CD8-positive, alpha-beta memory T cell (primary cell): ENCODE measurements at regions not wholly inside any gene's neighbourhood (a gene's known extent, or its start where the extent isn't known, plus 50 kb on each side); places are given as distances from the start of the nearest gene placed in this dataset.

Source experiments
- CTCF ChIA-PET: fragments of 350-600 bp; sonication (Branson Sonifier 250); formaldehyde crosslinking; loops from one replicate; lab custom pipeline; 2021; ENCODE audit warnings: antibody characterized with exemption; lab: Charles Lee
- POLR2A ChIA-PET: fragments of 350-600 bp; sonication (Branson Sonifier 250); formaldehyde crosslinking; loops from one replicate; lab custom pipeline; 2021; ENCODE audit warnings: antibody characterized with exemption; lab: Charles Lee
- DNase-seq, 5 donors: peaks; one replicate each; pipeline versions ENCODE4 v3.0.0 to v3.0.0-alpha.2; 2020 to 2022; ENCODE audit warnings: mixed read lengths in 1 of 5
- H3K27ac ChIP-seq: one replicate; pipeline ENCODE4 v1.7.0; 2013; ENCODE audit warnings: low read depth, mild to moderate bottlenecking, low read length, moderate library complexity
- H3K27me3 ChIP-seq: 2 replicates; pipeline ENCODE4 v1.7.0; 2013; ENCODE audit warnings: low read length, mild to moderate bottlenecking; ENCODE audit not compliant: insufficient read depth, poor library complexity, severe bottlenecking
- H3K36me3 ChIP-seq: 2 replicates; pipeline ENCODE4 v1.7.0; 2013; ENCODE audit warnings: mild to moderate bottlenecking, low read length, moderate library complexity; ENCODE audit not compliant: insufficient read depth
- H3K4me1 ChIP-seq: 2 replicates; pipeline ENCODE4 v1.7.0; 2013; ENCODE audit warnings: mild to moderate bottlenecking, low read length, moderate library complexity; ENCODE audit not compliant: insufficient read depth
- H3K4me3 ChIP-seq: 2 replicates; pipeline ENCODE4 v1.7.0; 2013; ENCODE audit warnings: mild to moderate bottlenecking, low read length
- H3K9me3 ChIP-seq: 2 replicates; pipeline ENCODE4 v1.7.0; 2013; ENCODE audit warnings: mild to moderate bottlenecking, low read length
- H3K27ac Mint-ChIP-seq, 8 donors: one replicate each; pipeline ENCODE4 v1.8.0; 2020 to 2021; ENCODE audit warnings: mixed read lengths in 8 of 8, mild to moderate bottlenecking in 6 of 8, inconsistent platforms in 3 of 8, moderate library complexity in 3 of 8
- H3K27me3 Mint-ChIP-seq, 2 donors: one replicate each; pipeline ENCODE4 v1.8.0; 2020 to 2021; ENCODE audit warnings: mixed read lengths in 2 of 2, mild to moderate bottlenecking in 1 of 2, moderate library complexity in 1 of 2
- H3K36me3 Mint-ChIP-seq, 3 donors: one replicate each; pipeline ENCODE4 v1.8.0; 2020 to 2021; ENCODE audit warnings: mixed read lengths in 3 of 3, inconsistent platforms in 1 of 3, mild to moderate bottlenecking in 1 of 3
- H3K4me1 Mint-ChIP-seq, 3 donors: one replicate each; pipeline ENCODE4 v1.8.0; 2020 to 2021; ENCODE audit warnings: mixed read lengths in 3 of 3, inconsistent platforms in 1 of 3, mild to moderate bottlenecking in 1 of 3
- H3K4me3 Mint-ChIP-seq, 7 donors: one replicate each; pipeline ENCODE4 v1.8.0; 2020 to 2021; ENCODE audit warnings: mixed read lengths in 7 of 7, mild to moderate bottlenecking in 6 of 7, moderate library complexity in 4 of 7, inconsistent platforms in 2 of 7
- H3K9me3 Mint-ChIP-seq, 5 donors: one replicate each; pipeline ENCODE4 v1.8.0; 2020 to 2022; ENCODE audit warnings: mixed read lengths in 5 of 5, mild to moderate bottlenecking in 3 of 5, moderate library complexity in 2 of 5, inconsistent platforms in 1 of 5

GRCh38 chr5:158155811-158156505 is 297.0 kb upstream of the CLINT1 start:
- ChIA-PET CTCF (no interaction called here), POLR2A (no interaction called here)
- no peaks in the 10 kb centered on the region for H3K9me3 ChIP-seq
- DNase-seq: no peak
- H3K4me3 ChIP-seq: no peak overlapping the region
- Mint-ChIP-seq H3K27me3 (peaks cover 14 to 25% of the 10 kb centered on the region in 2 donors), H3K36me3 (no peaks in the 10 kb centered on the region), H3K27ac (no peak overlapping the region), H3K9me3 (peaks cover 0 to 2% (median 0%) of the 10 kb centered on the region in 5 donors), H3K4me1 (no peaks in the 10 kb centered on the region), H3K4me3 (no peak overlapping the region)
- H3K36me3 ChIP-seq: no peaks in the 10 kb centered on the region
- H3K4me1 ChIP-seq: no peaks in the 10 kb centered on the region
- no peaks in the 10 kb centered on the region for H3K27me3 ChIP-seq
- no peak overlapping the region for H3K27ac ChIP-seq

GRCh38 chr5:158155067-158155466 is 296.1 kb upstream of the CLINT1 start:
- POLR2A ChIA-PET: no interaction called here
- Mint-ChIP-seq H3K27me3 (peaks cover 10 to 26% of the 10 kb centered on the region in 2 donors), H3K9me3 (no peaks in the 10 kb centered on the region), H3K36me3 (no peaks in the 10 kb centered on the region), H3K27ac (no peak overlapping the region), H3K4me3 (no peak overlapping the region), H3K4me1 (no peaks in the 10 kb centered on the region)
- no peaks in the 10 kb centered on the region for H3K36me3 ChIP-seq
- no peaks in the 10 kb centered on the region for H3K27me3 ChIP-seq
- no peaks in the 10 kb centered on the region for H3K4me1 ChIP-seq
- no peak overlapping the region for H3K27ac ChIP-seq
- CTCF ChIA-PET: no interaction called here
- H3K9me3 ChIP-seq: no peaks in the 10 kb centered on the region
- no peak overlapping the region for H3K4me3 ChIP-seq
- DNase-seq: no peak

- H3K4me3 ChIP-seq: no peak overlapping the region
- peaks cover 10 to 26% of the 10 kb centered on the region in 2 donors for H3K27me3 Mint-ChIP-seq
- H3K9me3 Mint-ChIP-seq: no peaks in the 10 kb centered on the region
- no peak overlapping the region for H3K4me3 Mint-ChIP-seq
- no peak overlapping the region for H3K27ac Mint-ChIP-seq
- no peak for DNase-seq
- ChIA-PET POLR2A (no interaction called here), CTCF (no interaction called here)
- H3K36me3 Mint-ChIP-seq: no peaks in the 10 kb centered on the region
- no peaks in the 10 kb centered on the region for H3K36me3 ChIP-seq
- no peaks in the 10 kb centered on the region for H3K4me1 ChIP-seq
- no peaks in the 10 kb centered on the region for H3K27me3 ChIP-seq
- no peak overlapping the region for H3K27ac ChIP-seq
- H3K9me3 ChIP-seq: no peaks in the 10 kb centered on the region
- no peaks in the 10 kb centered on the region for H3K4me1 Mint-ChIP-seq
Observed at GRCh38 chr5:158154226-158155005, 295.5 kb upstream of the CLINT1 start.

GRCh38 chr5:158153508-158153907 is 294.6 kb upstream of the CLINT1 start:
- Histone ChIP-seq H3K27ac (no peak overlapping the region), H3K4me1 (no peaks in the 10 kb centered on the region), H3K4me3 (no peak overlapping the region), H3K9me3 (no peaks in the 10 kb centered on the region), H3K36me3 (no peaks in the 10 kb centered on the region), H3K27me3 (no peaks in the 10 kb centered on the region)
- Mint-ChIP-seq H3K4me1 (no peaks in the 10 kb centered on the region), H3K27me3 (peaks cover 10 to 26% of the 10 kb centered on the region in 2 donors), H3K27ac (no peak overlapping the region), H3K36me3 (no peaks in the 10 kb centered on the region), H3K4me3 (no peak overlapping the region), H3K9me3 (no peaks in the 10 kb centered on the region)
- ChIA-PET CTCF (no interaction called here), POLR2A (no interaction called here)
- DNase-seq: no peak

- Histone ChIP-seq H3K9me3 (no peaks in the 10 kb centered on the region), H3K36me3 (no peaks in the 10 kb centered on the region), H3K27me3 (no peaks in the 10 kb centered on the region), H3K27ac (no peak overlapping the region), H3K4me3 (no peak overlapping the region), H3K4me1 (no peaks in the 10 kb centered on the region)
- Mint-ChIP-seq H3K4me1 (no peaks in the 10 kb centered on the region), H3K27ac (no peak overlapping the region), H3K4me3 (no peak overlapping the region), H3K27me3 (peaks cover 9 to 24% of the 10 kb centered on the region in 2 donors), H3K9me3 (no peaks in the 10 kb centered on the region), H3K36me3 (no peaks in the 10 kb centered on the region)
- ChIA-PET POLR2A (no interaction called here), CTCF (no interaction called here)
- no peak for DNase-seq
Observed at GRCh38 chr5:158152136-158152535, 293.2 kb upstream of the CLINT1 start.

GRCh38 chr5:158147227-158147626 is 288.3 kb upstream of the CLINT1 start:
- Histone ChIP-seq H3K9me3 (no peaks in the 10 kb centered on the region), H3K4me1 (no peaks in the 10 kb centered on the region), H3K4me3 (no peak overlapping the region), H3K27me3 (no peaks in the 10 kb centered on the region), H3K27ac (no peak overlapping the region), H3K36me3 (no peaks in the 10 kb centered on the region)
- H3K4me3 Mint-ChIP-seq: no peak overlapping the region
- no peaks in the 10 kb centered on the region for H3K4me1 Mint-ChIP-seq
- no peak for DNase-seq
- ChIA-PET CTCF (no interaction called here), POLR2A (no interaction called here)
- no peaks in the 10 kb centered on the region for H3K9me3 Mint-ChIP-seq
- no peak overlapping the region for H3K27ac Mint-ChIP-seq
- H3K27me3 Mint-ChIP-seq: peaks cover 3 to 5% of the 10 kb centered on the region in 2 donors
- H3K36me3 Mint-ChIP-seq: no peaks in the 10 kb centered on the region

- H3K4me1 ChIP-seq: no peaks in the 10 kb centered on the region
- H3K9me3 ChIP-seq: no peaks in the 10 kb centered on the region
- ChIA-PET POLR2A (no interaction called here), CTCF (no interaction called here)
- no peaks in the 10 kb centered on the region for H3K4me1 Mint-ChIP-seq
- no peaks in the 10 kb centered on the region for H3K36me3 Mint-ChIP-seq
- no peaks in the 10 kb centered on the region for H3K36me3 ChIP-seq
- no peaks in the 10 kb centered on the region for H3K27me3 ChIP-seq
- H3K27me3 Mint-ChIP-seq: no peaks in the 10 kb centered on the region
- H3K27ac ChIP-seq: no peak overlapping the region
- DNase-seq: no peak
- H3K4me3 Mint-ChIP-seq: no peak overlapping the region
- H3K27ac Mint-ChIP-seq: no peak overlapping the region
- no peaks in the 10 kb centered on the region for H3K9me3 Mint-ChIP-seq
- no peak overlapping the region for H3K4me3 ChIP-seq
Observed at GRCh38 chr5:158145827-158146226, 286.9 kb upstream of the CLINT1 start.

- Mint-ChIP-seq H3K27ac (no peak overlapping the region), H3K9me3 (no peaks in the 10 kb centered on the region), H3K4me3 (no peak overlapping the region), H3K4me1 (no peaks in the 10 kb centered on the region), H3K27me3 (no peaks in the 10 kb centered on the region), H3K36me3 (no peaks in the 10 kb centered on the region)
- CTCF ChIA-PET: no interaction called here
- Histone ChIP-seq H3K27me3 (no peaks in the 10 kb centered on the region), H3K36me3 (no peaks in the 10 kb centered on the region), H3K4me1 (no peaks in the 10 kb centered on the region), H3K9me3 (no peaks in the 10 kb centered on the region), H3K4me3 (no peak overlapping the region), H3K27ac (no peak overlapping the region)
- DNase-seq: no peak
- POLR2A ChIA-PET: no interaction called here
Observed at GRCh38 chr5:158143081-158143480, 284.1 kb upstream of the CLINT1 start.
